Neuronal stem cell (in vitro differentiated cells): ENCODE measurements at regions not wholly inside any gene's neighbourhood (a gene's known extent, or its start where the extent isn't known, plus 50 kb on each side); places are given as distances from the start of the nearest gene placed in this dataset.

Experiments
- DNase-seq: peaks from one replicate; pipeline ENCODE4 v3.0.0-alpha.2; 2013; ENCODE audit warnings: low spot score
- H2AFZ ChIP-seq: one replicate; pipeline ENCODE4 v1.6.1; 2013; ENCODE audit warnings: mild to moderate bottlenecking, low read length, inconsistent platforms
- H2AK5ac ChIP-seq: 2 replicates; pipeline ENCODE4 v1.6.1; 2013; ENCODE audit warnings: low read depth, mild to moderate bottlenecking, inconsistent platforms, low read length, moderate library complexity, mixed read lengths
- H2BK120ac ChIP-seq: 2 replicates; pipeline ENCODE4 v1.6.1; 2013; ENCODE audit warnings: low read depth, mild to moderate bottlenecking, inconsistent platforms, low read length, moderate library complexity, mixed read lengths
- H2BK12ac ChIP-seq: one replicate; pipeline ENCODE4 v1.6.1; 2013; ENCODE audit warnings: low read length, inconsistent platforms
- H2BK15ac ChIP-seq: 2 replicates; pipeline ENCODE4 v1.6.1; 2013; ENCODE audit warnings: mild to moderate bottlenecking, low read length, inconsistent platforms, mixed read lengths
- H2BK5ac ChIP-seq: one replicate; pipeline ENCODE4 v1.6.1; 2013; ENCODE audit warnings: inconsistent platforms, mild to moderate bottlenecking, low read length, moderate library complexity
- H3K14ac ChIP-seq: one replicate; pipeline ENCODE4 v1.6.1; 2013; ENCODE audit warnings: low read length, inconsistent platforms
- H3K18ac ChIP-seq: 2 replicates; pipeline ENCODE4 v1.6.1; 2013; ENCODE audit warnings: low read length, inconsistent platforms
- H3K23ac ChIP-seq: 2 replicates; pipeline ENCODE4 v1.6.1; 2013; ENCODE audit warnings: low read depth, mild to moderate bottlenecking, mixed read lengths, low read length, inconsistent platforms; ENCODE audit not compliant: poor library complexity
- H3K27ac ChIP-seq: replicated peaks from 3 replicates; pipeline ENCODE4 v1.5.1; 2013; ENCODE audit warnings: low read length, inconsistent platforms
- H3K27me3 ChIP-seq, 3 experiments: 2 replicates each; pipeline ENCODE4 v1.6.1; 2013; ENCODE audit warnings: low read length in 3 of 3, mild to moderate bottlenecking in 2 of 3, inconsistent platforms in 1 of 3, low read depth in 1 of 3, mixed read lengths in 1 of 3, moderate library complexity in 1 of 3; ENCODE audit not compliant: control insufficient read depth in 3 of 3, insufficient read depth in 3 of 3
- H3K36me3 ChIP-seq, 2 donors: replicated peaks in 1 of 2; 2 replicates each; pipeline ENCODE4 v1.6.1; 2013; ENCODE audit warnings: low read length in 2 of 2; ENCODE audit not compliant: control insufficient read depth in 2 of 2, insufficient read depth in 2 of 2
- H3K4ac ChIP-seq: 2 replicates; pipeline ENCODE4 v1.6.1; 2013; ENCODE audit warnings: inconsistent platforms, mild to moderate bottlenecking, low read length, moderate library complexity
- H3K4me1 ChIP-seq, 2 donors: 1 replicate in 1 of 2; 2 replicates in 1 of 2; pipeline ENCODE4 v1.6.1; 2013; ENCODE audit warnings: low read length in 2 of 2, low read depth in 1 of 2; ENCODE audit not compliant: control insufficient read depth in 2 of 2, insufficient read depth in 1 of 2
- H3K4me2 ChIP-seq: one replicate; pipeline ENCODE4 v1.6.1; 2013; ENCODE audit warnings: mild to moderate bottlenecking, low read length, inconsistent platforms; ENCODE audit not compliant: insufficient read depth, poor library complexity, severe bottlenecking
- H3K4me3 ChIP-seq, 2 donors: 2 replicates each; pipeline ENCODE4 v1.5.1; 2013; ENCODE audit warnings: low read length in 2 of 2, mild to moderate bottlenecking in 2 of 2, inconsistent platforms in 1 of 2, moderate library complexity in 1 of 2
- H3K79me1 ChIP-seq: one replicate; pipeline ENCODE4 v1.6.1; 2013; ENCODE audit warnings: low read depth, mild to moderate bottlenecking, inconsistent platforms, low read length, moderate library complexity
- H3K9ac ChIP-seq: one replicate; pipeline ENCODE4 v1.6.1; 2013; ENCODE audit warnings: mild to moderate bottlenecking, low read depth, low read length, inconsistent platforms; ENCODE audit not compliant: poor library complexity
- H3K9me3 ChIP-seq, 2 donors: replicated peaks in 1 of 2; 2 replicates each; pipeline versions ENCODE3 to v1.6.1; 2013; ENCODE audit warnings: low read length in 2 of 2, mild to moderate bottlenecking in 2 of 2, inconsistent platforms in 1 of 2, low read depth in 1 of 2, mixed read lengths in 1 of 2, moderate library complexity in 1 of 2; ENCODE audit not compliant: control insufficient read depth in 2 of 2, insufficient read depth in 1 of 2
- H4K8ac ChIP-seq: one replicate; pipeline ENCODE4 v1.6.1; 2013; ENCODE audit warnings: low read depth, mild to moderate bottlenecking, inconsistent platforms, low read length, moderate library complexity
- H4K91ac ChIP-seq: one replicate; pipeline ENCODE4 v1.6.1; 2013; ENCODE audit warnings: low read length, low read depth, mild to moderate bottlenecking, inconsistent platforms; ENCODE audit not compliant: poor library complexity
- WGBS, 2 donors: extraction: QIAGEN DNeasy Blood & Tissue Kit; methylation state at CpG; one replicate each; pipeline ENCODE4 v1.1.7; 2013; ENCODE audit warnings: missing lambda C conversion rate in 2 of 2, mixed read lengths in 1 of 2; ENCODE audit not compliant: insufficient read length in 2 of 2, insufficient replicate concordance in 1 of 2; ENCODE audit errors: extremely low coverage in 2 of 2; 5-methylcytosine and 5-hydroxymethylcytosine counted together

DNA sequence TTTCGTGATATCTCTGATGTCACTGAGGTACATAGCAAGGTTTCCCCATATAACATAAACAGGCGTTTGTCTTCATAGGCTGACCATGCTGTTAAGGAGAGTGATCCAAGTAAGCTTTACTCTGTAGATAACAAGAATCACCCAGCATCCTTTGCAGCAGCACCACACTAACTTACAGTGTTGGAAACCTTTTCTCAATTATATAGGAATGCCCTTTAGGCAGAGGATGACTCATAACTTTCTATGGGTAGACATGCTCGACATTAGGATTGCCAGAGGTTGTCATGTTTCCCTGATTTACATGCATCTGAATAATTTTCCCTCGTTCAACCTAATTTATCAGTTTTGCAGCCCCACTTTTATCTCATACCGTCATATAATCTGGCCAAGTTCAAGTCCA is 870.0 kb upstream of the CDH9 start:
- Histone ChIP-seq H3K23ac (no peak overlapping the region), H3K36me3 (no peaks in the 10 kb centered on the region), H4K8ac (no peak overlapping the region), H2BK12ac (no peak overlapping the region), H3K27me3 (no peaks in the 10 kb centered on the region), H3K4me1 (no peaks in the 10 kb centered on the region), H3K4me2 (no peak overlapping the region), H3K14ac (no peak overlapping the region), H2AFZ (no peak overlapping the region), H3K9ac (no peak overlapping the region), H4K91ac (no peak overlapping the region), H3K4ac (no peak overlapping the region), H2BK15ac (no peak overlapping the region), H3K79me1 (no peaks in the 10 kb centered on the region), H3K4me3 (no peak overlapping the region), H3K27ac (no peak overlapping the region), H3K9me3 (no peaks in the 10 kb centered on the region), H3K18ac (no peak overlapping the region), H2AK5ac (no peak overlapping the region), H2BK120ac (no peak overlapping the region), H2BK5ac (no peak overlapping the region)
- no CpG with 5 or more reads among the region's 5 CpGs for WGBS, 2 donors
- no peak for DNase-seq

DNA sequence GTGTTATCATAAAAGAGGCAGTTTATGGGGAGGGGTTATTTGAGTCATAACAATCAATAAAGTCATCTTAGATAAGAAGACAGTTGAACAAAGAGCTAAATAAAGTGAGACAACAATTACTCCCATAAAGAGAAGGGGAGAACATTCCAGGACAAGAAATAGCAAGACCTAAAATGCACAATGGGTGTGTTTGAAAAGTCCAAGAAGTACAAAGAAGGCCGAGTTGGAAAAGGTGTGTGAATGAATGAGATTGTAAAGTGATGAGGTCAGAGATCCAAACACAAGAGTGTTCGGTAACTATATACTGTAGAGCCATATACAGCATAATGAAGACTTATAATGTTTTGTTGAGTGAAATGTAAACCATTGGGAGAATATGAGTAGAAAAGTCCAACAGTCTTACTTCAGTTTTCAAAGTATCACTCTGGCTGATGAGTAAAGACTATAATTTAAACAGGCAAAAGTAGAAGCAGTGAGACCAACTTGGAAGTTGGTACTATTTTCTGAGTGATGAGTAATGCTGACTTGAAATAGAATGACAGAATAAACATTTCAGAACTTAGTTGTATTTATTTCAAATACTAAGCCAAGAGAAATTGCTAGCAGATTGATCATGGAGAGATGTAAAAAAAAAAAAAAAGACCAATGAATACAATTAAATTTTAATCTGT is 868.7 kb upstream of the CDH9 start:
- H3K27ac ChIP-seq, result no peak overlapping the region
- H3K23ac ChIP-seq, result no peak overlapping the region
- no peak overlapping the region for H3K4me2 ChIP-seq
- no peaks in the 10 kb centered on the region for H3K4me1 ChIP-seq
- no peaks in the 10 kb centered on the region for H3K36me3 ChIP-seq
- H2AK5ac ChIP-seq, result no peak overlapping the region
- H3K9me3 ChIP-seq, result no peaks in the 10 kb centered on the region
- no peak overlapping the region for H3K4ac ChIP-seq
- WGBS, 2 donors, result no CpG with 5 or more reads among the region's 2 CpGs
- H3K18ac ChIP-seq, result no peak overlapping the region
- H4K8ac ChIP-seq, result no peak overlapping the region
- H3K79me1 ChIP-seq, result no peaks in the 10 kb centered on the region
- no peak overlapping the region for H4K91ac ChIP-seq
- H2BK12ac ChIP-seq, result no peak overlapping the region
- no peak overlapping the region for H3K4me3 ChIP-seq
- no peak overlapping the region for H3K14ac ChIP-seq
- H2AFZ ChIP-seq, result no peak overlapping the region
- H2BK120ac ChIP-seq, result no peak overlapping the region
- H3K27me3 ChIP-seq, result no peaks in the 10 kb centered on the region
- H3K9ac ChIP-seq, result no peak overlapping the region
- H2BK5ac ChIP-seq, result no peak overlapping the region
- no peak overlapping the region for H2BK15ac ChIP-seq
- no peak for DNase-seq

DNA sequence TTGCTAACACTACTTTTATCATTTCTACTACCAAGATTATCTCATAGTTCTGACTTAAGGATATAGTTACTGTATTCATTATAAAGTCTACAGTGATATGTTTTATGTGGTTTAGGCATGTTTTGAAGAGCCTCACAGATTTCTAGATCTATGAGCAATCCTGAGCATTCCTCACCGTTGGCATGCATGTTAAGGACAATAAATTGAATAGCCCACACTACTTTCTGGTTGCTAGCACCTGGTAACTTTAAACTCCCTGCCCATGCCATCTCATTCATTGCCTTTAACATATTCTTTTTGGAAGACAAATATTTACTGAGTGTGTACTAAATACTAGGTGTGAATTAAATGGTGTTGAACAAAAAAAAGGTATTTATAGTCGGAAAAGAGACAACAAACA is 868.1 kb upstream of the CDH9 start:
- H3K4me2 ChIP-seq, result no peak overlapping the region
- no peak overlapping the region for H2BK120ac ChIP-seq
- no peak overlapping the region for H4K91ac ChIP-seq
- no peak overlapping the region for H2BK15ac ChIP-seq
- no peaks in the 10 kb centered on the region for H3K36me3 ChIP-seq
- H3K4ac ChIP-seq, result no peak overlapping the region
- H2BK12ac ChIP-seq, result no peak overlapping the region
- H3K23ac ChIP-seq, result no peak overlapping the region
- no peak overlapping the region for H3K27ac ChIP-seq
- H3K4me1 ChIP-seq, result no peaks in the 10 kb centered on the region
- H3K27me3 ChIP-seq, result no peaks in the 10 kb centered on the region
- no peak overlapping the region for H3K4me3 ChIP-seq
- WGBS, 2 donors, result no CpG with 5 or more reads among the region's 2 CpGs
- H2BK5ac ChIP-seq, result no peak overlapping the region
- no peak overlapping the region for H3K14ac ChIP-seq
- no peak overlapping the region for H2AFZ ChIP-seq
- H4K8ac ChIP-seq, result no peak overlapping the region
- H3K9me3 ChIP-seq, result no peaks in the 10 kb centered on the region
- no peak overlapping the region for H3K18ac ChIP-seq
- H3K79me1 ChIP-seq, result no peaks in the 10 kb centered on the region
- H2AK5ac ChIP-seq, result no peak overlapping the region
- H3K9ac ChIP-seq, result no peak overlapping the region
- DNase-seq, result no peak

DNA sequence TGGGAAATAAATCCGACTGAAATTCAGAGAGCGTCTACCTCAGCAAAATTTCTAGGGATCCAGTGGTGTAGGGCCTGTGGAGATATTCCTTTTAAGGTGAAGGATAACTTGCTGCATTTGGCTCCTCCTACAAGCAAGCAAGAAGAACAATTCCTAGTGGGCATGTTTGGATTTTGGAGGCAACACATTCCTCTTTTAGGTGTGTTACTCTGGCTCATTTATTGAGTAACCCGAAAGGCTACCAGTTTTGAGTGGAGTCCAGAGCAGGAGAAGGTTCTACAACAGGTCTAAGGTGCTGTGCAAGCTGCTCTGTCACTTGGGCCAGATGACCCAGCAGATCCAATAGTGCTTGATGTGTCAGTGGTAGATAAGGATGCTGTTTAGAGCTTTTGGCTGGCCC is 862.4 kb upstream of the CDH9 start:
- Histone ChIP-seq H4K91ac (no peak overlapping the region), H3K27ac (no peak overlapping the region), H2BK120ac (no peak overlapping the region), H3K4me2 (no peak overlapping the region), H3K14ac (no peak overlapping the region), H2BK5ac (no peak overlapping the region), H3K4ac (no peak overlapping the region), H2AFZ (no peak overlapping the region), H2BK12ac (no peak overlapping the region), H4K8ac (no peak overlapping the region), H3K4me1 (no peaks in the 10 kb centered on the region), H3K9ac (no peak overlapping the region), H2BK15ac (no peak overlapping the region), H3K18ac (no peak overlapping the region), H3K36me3 (no peaks in the 10 kb centered on the region), H3K4me3 (no peak overlapping the region), H3K27me3 (no peaks in the 10 kb centered on the region), H3K9me3 (no peaks in the 10 kb centered on the region), H3K79me1 (no peaks in the 10 kb centered on the region), H3K23ac (no peak overlapping the region), H2AK5ac (no peak overlapping the region)
- DNase-seq, result no peak
- no CpG with 5 or more reads among the region's 3 CpGs for WGBS, 2 donors
